GM23338 (cell line): ENCODE measurements at regions not wholly inside any gene's neighbourhood (a gene's known extent, or its start where the extent isn't known, plus 50 kb on each side); places are given as distances from the start of the nearest gene placed in this dataset.

Source experiments
- ATAC-seq: fragments of 200-7000 bp; cut with Tn5 transposase; 3 replicates; pipeline ENCODE4 v1.9.1; 2020
- DNase-seq: peaks from one replicate; pipeline ENCODE4 v3.0.0-alpha.2; 2015; ENCODE audit warnings: low spot score
- H2AFZ ChIP-seq: fragments of 200-600 bp; sonication (generic); 2 replicates; pipeline ENCODE4 v1.8.0; 2016; ENCODE audit warnings: antibody characterized with exemption, mild to moderate bottlenecking, moderate library complexity
- H3F3A ChIP-seq: fragments of 200-600 bp; sonication (generic); replicated peaks from 2 replicates; pipeline ENCODE4 v1.8.0; 2017; ENCODE audit warnings: antibody characterized with exemption, mixed run types, low read depth
- H3K27ac ChIP-seq: fragments of 200-600 bp; sonication (generic); 2 replicates; pipeline ENCODE4 v1.6.1; 2016; ENCODE audit warnings: low read depth
- H3K27me3 ChIP-seq: fragments of 200-600 bp; sonication (generic); 2 replicates; pipeline ENCODE4 v1.8.0; 2016; ENCODE audit warnings: mild to moderate bottlenecking, mixed run types, moderate library complexity; ENCODE audit not compliant: insufficient read depth
- H3K36me3 ChIP-seq: fragments of 200-600 bp; sonication (generic); 2 replicates; pipeline ENCODE4 v1.8.0; 2016; ENCODE audit warnings: mild to moderate bottlenecking; ENCODE audit not compliant: insufficient read depth
- H3K4me1 ChIP-seq: fragments of 200-600 bp; sonication (generic); 2 replicates; pipeline ENCODE4 v1.8.0; 2016; ENCODE audit warnings: mild to moderate bottlenecking, moderate library complexity; ENCODE audit not compliant: insufficient read depth
- H3K4me2 ChIP-seq: fragments of 200-600 bp; sonication (generic); 2 replicates; pipeline ENCODE4 v1.7.1; 2017; ENCODE audit warnings: mixed run types
- H3K4me3 ChIP-seq: fragments of 200-600 bp; sonication (generic); 2 replicates; pipeline ENCODE4 v1.6.1; 2016; ENCODE audit warnings: mixed run types
- H3K79me2 ChIP-seq: fragments of 200-600 bp; sonication (generic); replicated peaks from 2 replicates; pipeline ENCODE4 v1.8.0; 2017; ENCODE audit warnings: mild to moderate bottlenecking; ENCODE audit not compliant: insufficient read depth
- H3K9me2 ChIP-seq: fragments of 200-600 bp; sonication (generic); 2 replicates; pipeline ENCODE4 v1.8.0; 2017; ENCODE audit not compliant: insufficient read depth
- H4K20me1 ChIP-seq: fragments of 200-600 bp; sonication (generic); replicated peaks from 2 replicates; pipeline ENCODE4 v1.8.0; 2017; ENCODE audit warnings: mild to moderate bottlenecking; ENCODE audit not compliant: insufficient read depth
- H3K27ac Mint-ChIP-seq: 2 replicates; pipeline ENCODE4 v1.8.0; 2020; ENCODE audit warnings: inconsistent platforms, mild to moderate bottlenecking, moderate library complexity, mixed read lengths
- H3K27me3 Mint-ChIP-seq: 3 replicates; pipeline ENCODE4 v1.8.0; 2022; ENCODE audit warnings: low read depth, mild to moderate bottlenecking, moderate library complexity, mixed read lengths, inconsistent platforms; ENCODE audit not compliant: insufficient read depth, poor library complexity
- H3K36me3 Mint-ChIP-seq: 3 replicates; pipeline ENCODE4 v1.8.0; 2021; ENCODE audit warnings: low read depth, mild to moderate bottlenecking, inconsistent platforms, moderate library complexity, mixed read lengths
- H3K4me1 Mint-ChIP-seq: 3 replicates; pipeline ENCODE4 v1.8.0; 2020; ENCODE audit warnings: mild to moderate bottlenecking, inconsistent platforms, mixed read lengths
- H3K4me3 Mint-ChIP-seq: 3 replicates; pipeline ENCODE4 v1.8.0; 2021; ENCODE audit warnings: moderate library complexity, mild to moderate bottlenecking, inconsistent platforms, mixed read lengths
- H3K9me3 Mint-ChIP-seq: 3 replicates; pipeline ENCODE4 v1.8.0; 2020; ENCODE audit warnings: moderate library complexity, mild to moderate bottlenecking, inconsistent platforms, mixed read lengths
- CREB1 ChIP-seq: fragments of 250-450 bp; sonication (Bioruptor Pico); IDR thresholded peaks from 2 replicates; pipeline ENCODE4 v1.5.0; 2020; ENCODE audit warnings: low read depth, mild to moderate bottlenecking, moderate library complexity
- CTCF ChIP-seq, 2 experiments: fragments of 200-600 bp in 1 of 2; sonication (generic) in 1 of 2; conservative IDR thresholded peaks; 2 replicates each; pipeline versions ENCODE4 v1.5.1 to v1.6.1; 2016 to 2017; ENCODE audit warnings: antibody characterized with exemption in 2 of 2, low read depth in 2 of 2, mild to moderate bottlenecking in 2 of 2, moderate library complexity in 1 of 2
- ETS1 ChIP-seq: IDR thresholded peaks from 2 replicates; pipeline ENCODE4 v1.6.1; 2016; ENCODE audit warnings: antibody characterized with exemption
- EZH2 ChIP-seq: fragments of 200-600 bp; sonication (generic); IDR thresholded peaks from one replicate; pipeline ENCODE4 v1.8.0; 2017; ENCODE audit warnings: antibody characterized with exemption, mild to moderate bottlenecking, low read depth; ENCODE audit not compliant: unreplicated experiment
- EZH2phosphoT487 ChIP-seq: fragments of 200-600 bp; sonication (generic); IDR thresholded peaks from one replicate; pipeline ENCODE4 v1.8.1; 2018; ENCODE audit warnings: antibody characterized with exemption; ENCODE audit not compliant: unreplicated experiment
- JUNB ChIP-seq: IDR thresholded peaks from one replicate; pipeline ENCODE4 v1.6.1; 2016; ENCODE audit warnings: antibody characterized with exemption; ENCODE audit not compliant: unreplicated experiment
- NANOG ChIP-seq: IDR thresholded peaks from 2 replicates; pipeline ENCODE4 v1.6.1; 2016; ENCODE audit warnings: antibody characterized with exemption, borderline replicate concordance
- POLR2AphosphoS5 ChIP-seq: IDR thresholded peaks from 2 replicates; pipeline ENCODE4 v1.6.1; 2016; ENCODE audit warnings: antibody characterized with exemption, low read depth
- REST ChIP-seq: IDR thresholded peaks from one replicate; pipeline ENCODE4 v1.6.1; 2018; ENCODE audit warnings: antibody characterized with exemption; ENCODE audit not compliant: unreplicated experiment
- STAT1 ChIP-seq: IDR thresholded peaks from one replicate; pipeline ENCODE4 v1.6.1; 2016; ENCODE audit warnings: antibody characterized with exemption; ENCODE audit not compliant: unreplicated experiment
- ZNF114 ChIP-seq: fragments of 250-450 bp; sonication (Bioruptor Pico); IDR thresholded peaks from 2 replicates; pipeline ENCODE4 v1.5.0; 2020; ENCODE audit warnings: mild to moderate bottlenecking, moderate library complexity
- ZNF331 ChIP-seq: fragments of 250-450 bp; sonication (Bioruptor Pico); IDR thresholded peaks from 2 replicates; pipeline ENCODE4 v1.5.0; 2020; ENCODE audit warnings: low read depth, mild to moderate bottlenecking, moderate library complexity
- ZNF462 ChIP-seq: fragments of 250-450 bp; sonication (Bioruptor Pico); IDR thresholded peaks from 2 replicates; pipeline ENCODE4 v1.5.0; 2020; ENCODE audit warnings: mild to moderate bottlenecking, moderate library complexity

GRCh38 chr4:82005158-82005557 lies 368.6 kb downstream of the HNRNPD start:
- Histone ChIP-seq H4K20me1 (no peaks in the 10 kb centered on the region), H3K4me2 (no peak overlapping the region)

More at GRCh38 chr4:82005158-82005557, 368.6 kb downstream of the HNRNPD start:
- Histone ChIP-seq H3K9me2 (no peaks in the 10 kb centered on the region), H3K36me3 (no peaks in the 10 kb centered on the region), H3K27ac (no peak overlapping the region), H2AFZ (no peak overlapping the region), H3K4me3 (no peak overlapping the region), H3F3A (no peaks in the 10 kb centered on the region), H3K79me2 (no peaks in the 10 kb centered on the region), H3K4me1 (no peaks in the 10 kb centered on the region), H3K27me3 (no peaks in the 10 kb centered on the region)
- Mint-ChIP-seq H3K27me3 (peaks cover 2% of the 10 kb centered on the region), H3K4me1 (no peaks in the 10 kb centered on the region), H3K4me3 (no peak overlapping the region), H3K27ac (no peak overlapping the region), H3K36me3 (peaks cover 22% of the 10 kb centered on the region; the same call in 2 of the 3 replicates), H3K9me3 (peaks cover 27% of the 10 kb centered on the region)
- no peak for TF ChIP-seq POLR2AphosphoS5
- no peak for TF ChIP-seq STAT1
- TF ChIP-seq JUNB = no peak
- no peak for TF ChIP-seq ZNF331 (CRISPR knock-in tag)
- no peak for TF ChIP-seq ETS1
- no peak for TF ChIP-seq REST
- no peak for TF ChIP-seq EZH2
- TF ChIP-seq CREB1 (CRISPR knock-in tag) = no peak
- TF ChIP-seq CTCF (conservative IDR thresholded peaks at IDR 0.05; ENCODE audit: low read depth in 2 of 2) = no peak
- TF ChIP-seq ZNF114 (CRISPR knock-in tag) = no peak
- TF ChIP-seq NANOG = no peak
- TF ChIP-seq ZNF462 (CRISPR knock-in tag) = no peak
- TF ChIP-seq EZH2phosphoT487 = no peak
- no peak for DNase-seq
- no peak for ATAC-seq
